Muscle of leg (tissue), 3 donors: ENCODE measurements at regions not wholly inside any gene's neighbourhood (a gene's known extent, or its start where the extent isn't known, plus 50 kb on each side); places are given as distances from the start of the nearest gene placed in this dataset.
A peak's percentile ranks its signal among the peaks of the same experiment; 100 is the strongest.

Experiments
- DNase-seq: peaks from one replicate; pipeline ENCODE4 v3.0.0; 2013
- H3K27ac ChIP-seq: one replicate; pipeline ENCODE4 v1.5.1; 2013; ENCODE audit warnings: mild to moderate bottlenecking, low read length, control low read depth
- H3K27me3 ChIP-seq: one replicate; pipeline ENCODE4 v1.6.1; 2013; ENCODE audit warnings: low read length; ENCODE audit not compliant: control insufficient read depth, insufficient read depth
- H3K36me3 ChIP-seq: one replicate; pipeline ENCODE4 v1.6.1; 2013; ENCODE audit warnings: low read length; ENCODE audit not compliant: control insufficient read depth, insufficient read depth
- H3K4me1 ChIP-seq: one replicate; pipeline ENCODE4 v1.6.1; 2013; ENCODE audit warnings: low read length; ENCODE audit not compliant: control insufficient read depth, insufficient read depth
- H3K4me3 ChIP-seq: one replicate; pipeline ENCODE4 v1.5.1; 2013; ENCODE audit warnings: low read length, control low read depth
- H3K9me3 ChIP-seq: replicated peaks from 2 replicates; pipeline ENCODE4 v1.6.1; 2013; ENCODE audit warnings: low read depth, low read length; ENCODE audit not compliant: control insufficient read depth
- WGBS: methylation state at CpG from one replicate; pipeline ENCODE4 v1.1.5; 2013; ENCODE audit warnings: missing lambda C conversion rate; ENCODE audit not compliant: insufficient coverage; 5-methylcytosine and 5-hydroxymethylcytosine counted together

- Histone ChIP-seq H3K9me3 (no peaks in the 10 kb centered on the region), H3K4me1 (peaks cover 2% of the 10 kb centered on the region), H3K4me3 (no peak overlapping the region), H3K36me3 (no peaks in the 10 kb centered on the region), H3K27ac (no peak overlapping the region), H3K27me3 (no peaks in the 10 kb centered on the region)
- 94% methylated on average over 36 of the region's 36 CpGs for WGBS
- no peak for DNase-seq
These were observed 95.9 kb upstream of the DTNBP1 start for GRCh38 chr6:15758631-15759215.

GRCh38 chr6:15755526-15755925 lies 92.7 kb upstream of the DTNBP1 start:
- Histone ChIP-seq H3K4me3 (no peak overlapping the region), H3K9me3 (no peaks in the 10 kb centered on the region), H3K27me3 (no peaks in the 10 kb centered on the region), H3K27ac (no peak overlapping the region), H3K36me3 (no peaks in the 10 kb centered on the region), H3K4me1 (no peaks in the 10 kb centered on the region)
- WGBS: no CpG with 5 or more reads among the region's 6 CpGs
- DNase-seq: peak; percentile 39

- Histone ChIP-seq H3K27ac (no peak overlapping the region), H3K4me1 (no peaks in the 10 kb centered on the region), H3K36me3 (no peaks in the 10 kb centered on the region), H3K9me3 (no peaks in the 10 kb centered on the region), H3K4me3 (no peak overlapping the region), H3K27me3 (no peaks in the 10 kb centered on the region)
- 79% methylated on average over 9 of the region's 9 CpGs for WGBS
- no peak for DNase-seq
These were observed 91.9 kb upstream of the DTNBP1 start for GRCh38 chr6:15754706-15755079.

GRCh38 chr6:15754035-15754705 lies 91.3 kb upstream of the DTNBP1 start:
- 43% methylated on average over 1 of the region's 5 CpGs for WGBS

DNA sequence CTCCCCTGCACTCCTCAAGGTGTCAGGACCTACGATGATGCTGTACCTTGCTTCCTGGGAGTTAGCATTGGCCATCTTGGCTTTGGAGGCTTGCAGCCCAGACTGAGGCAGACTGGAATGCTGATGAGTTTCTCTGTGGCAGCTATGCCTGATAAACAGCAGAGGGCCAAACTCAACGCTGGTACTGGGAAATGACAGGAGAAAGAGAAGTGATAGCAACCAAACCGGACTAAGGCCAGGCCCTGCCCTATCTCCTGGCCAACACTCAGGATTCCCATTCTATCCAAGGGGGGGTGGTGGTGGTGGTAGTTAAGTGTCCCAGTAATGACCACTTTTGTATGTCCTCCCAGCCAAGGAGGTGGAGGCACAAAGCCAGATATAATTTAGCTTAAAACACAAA lies 90.0 kb upstream of the DTNBP1 start:
- H3K36me3 ChIP-seq: no peaks in the 10 kb centered on the region
- no peak overlapping the region for H3K27ac ChIP-seq
- WGBS: 100% methylated on average over 1 of the region's 3 CpGs
- no peaks in the 10 kb centered on the region for H3K4me1 ChIP-seq
- no peak for DNase-seq
- no peak overlapping the region for H3K4me3 ChIP-seq
- no peaks in the 10 kb centered on the region for H3K9me3 ChIP-seq
- no peaks in the 10 kb centered on the region for H3K27me3 ChIP-seq

More at GRCh38 chr6:15754035-15754705, 91.3 kb upstream of the DTNBP1 start:
- Histone ChIP-seq H3K27ac (no peak overlapping the region), H3K27me3 (no peaks in the 10 kb centered on the region), H3K9me3 (no peaks in the 10 kb centered on the region), H3K4me1 (no peaks in the 10 kb centered on the region), H3K36me3 (no peaks in the 10 kb centered on the region), H3K4me3 (no peak overlapping the region)
- DNase-seq: no peak

GRCh38 chr6:15751721-15752350 lies 89.0 kb upstream of the DTNBP1 start:
- Histone ChIP-seq H3K9me3 (no peaks in the 10 kb centered on the region), H3K4me1 (no peaks in the 10 kb centered on the region), H3K36me3 (no peaks in the 10 kb centered on the region), H3K27me3 (no peaks in the 10 kb centered on the region), H3K27ac (no peak overlapping the region), H3K4me3 (no peak overlapping the region)
- WGBS: 65% methylated on average over 2 of the region's 3 CpGs
- no peak for DNase-seq

DNA sequence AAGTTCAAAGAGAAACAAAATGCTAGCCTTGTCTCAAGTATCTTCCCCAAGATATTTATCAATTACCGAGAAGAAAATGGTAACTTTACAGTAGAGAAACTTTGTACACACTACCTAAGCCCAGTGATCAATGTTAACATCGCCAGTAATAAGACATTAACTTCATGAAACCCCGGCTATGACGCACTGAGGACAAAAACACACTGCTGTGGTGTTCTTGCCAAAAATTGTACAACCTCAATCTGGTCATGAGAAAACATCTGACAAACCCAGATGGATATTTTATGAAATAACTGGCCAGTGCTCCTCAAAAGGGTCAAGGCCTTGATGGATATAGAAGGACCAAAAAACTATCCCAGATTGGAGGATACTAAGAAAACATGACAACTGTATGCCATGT lies 85.5 kb upstream of the DTNBP1 start:
- Histone ChIP-seq H3K27me3 (no peaks in the 10 kb centered on the region), H3K9me3 (no peaks in the 10 kb centered on the region), H3K36me3 (no peaks in the 10 kb centered on the region), H3K4me3 (no peak overlapping the region), H3K4me1 (no peaks in the 10 kb centered on the region), H3K27ac (no peak overlapping the region)
- no CpG with 5 or more reads among the region's 4 CpGs for WGBS
- no peak for DNase-seq

DNA sequence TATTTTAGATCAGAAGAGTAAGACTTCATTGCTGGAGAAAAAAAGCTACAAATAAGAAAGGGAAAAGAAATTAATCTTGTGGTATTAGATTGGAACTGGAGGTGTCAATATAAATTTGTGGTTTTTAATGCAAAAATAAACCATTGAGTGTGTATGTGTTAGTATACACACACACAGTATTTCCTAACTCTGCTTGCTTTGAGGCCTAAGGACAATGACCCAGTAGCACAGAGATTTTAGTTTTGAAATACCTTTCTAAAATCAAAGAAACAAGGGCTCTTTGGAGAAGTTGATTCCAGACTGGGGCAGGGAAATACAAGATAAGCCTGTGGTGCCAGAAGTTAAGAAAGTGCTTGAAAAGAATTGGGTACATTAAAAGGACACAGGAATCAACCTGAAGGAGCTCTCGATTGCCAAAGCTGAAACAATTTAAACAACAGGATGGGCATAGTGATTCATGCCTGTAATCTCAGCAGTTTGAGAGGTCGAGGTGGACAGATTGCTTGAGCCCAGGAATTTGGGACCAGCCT lies 84.6 kb upstream of the DTNBP1 start:
- H3K27ac ChIP-seq: no peak overlapping the region
- H3K4me1 ChIP-seq: no peaks in the 10 kb centered on the region
- H3K36me3 ChIP-seq: no peaks in the 10 kb centered on the region
- DNase-seq: no peak
- no peaks in the 10 kb centered on the region for H3K27me3 ChIP-seq
- no CpG with 5 or more reads among the region's 2 CpGs for WGBS
- no peaks in the 10 kb centered on the region for H3K9me3 ChIP-seq
- no peak overlapping the region for H3K4me3 ChIP-seq

- Histone ChIP-seq H3K36me3 (no peaks in the 10 kb centered on the region), H3K4me1 (no peaks in the 10 kb centered on the region), H3K9me3 (no peaks in the 10 kb centered on the region), H3K27ac (no peak overlapping the region), H3K4me3 (no peak overlapping the region), H3K27me3 (no peaks in the 10 kb centered on the region)
- 80% methylated on average over 1 of the region's 3 CpGs for WGBS
- no peak for DNase-seq
These were observed 83.0 kb upstream of the DTNBP1 start for GRCh38 chr6:15745781-15746180.

- H3K27me3 ChIP-seq: no peaks in the 10 kb centered on the region
- H3K36me3 ChIP-seq: no peaks in the 10 kb centered on the region
- no peaks in the 10 kb centered on the region for H3K4me1 ChIP-seq
- WGBS: 45% methylated on average over 3 of the region's 4 CpGs
- H3K4me3 ChIP-seq: no peak overlapping the region
- H3K9me3 ChIP-seq: no peaks in the 10 kb centered on the region
- no peak overlapping the region for H3K27ac ChIP-seq
- no peak for DNase-seq
These were observed 82.1 kb upstream of the DTNBP1 start for GRCh38 chr6:15744818-15745402.
